ENCODE measurements at regions not wholly inside any gene's neighbourhood (a gene's known extent, or its start where the extent isn't known, plus 50 kb on each side); places are given as distances from the start of the nearest gene placed in this dataset.

DNA sequence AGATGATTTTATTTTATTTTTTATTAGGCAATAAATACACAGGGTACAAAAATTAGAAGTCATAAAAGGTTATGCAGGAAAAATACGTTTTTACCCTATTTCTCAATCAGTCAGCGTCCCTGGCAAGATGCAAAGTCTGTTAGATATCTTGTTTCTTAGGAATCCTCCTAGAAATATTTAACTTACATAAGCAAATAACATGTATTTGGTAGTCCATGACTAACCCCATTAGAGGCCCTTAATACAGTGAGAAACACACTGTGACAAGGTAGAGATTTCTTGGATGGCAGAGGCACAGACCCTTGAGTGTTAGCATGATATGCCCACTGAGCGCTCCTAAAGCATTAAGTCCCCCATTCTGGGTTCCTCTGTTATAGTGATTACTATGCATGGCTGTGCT lies 121.2 kb upstream of the ADAMTSL1 start:
- TF ChIP-seq, protein P1, sequence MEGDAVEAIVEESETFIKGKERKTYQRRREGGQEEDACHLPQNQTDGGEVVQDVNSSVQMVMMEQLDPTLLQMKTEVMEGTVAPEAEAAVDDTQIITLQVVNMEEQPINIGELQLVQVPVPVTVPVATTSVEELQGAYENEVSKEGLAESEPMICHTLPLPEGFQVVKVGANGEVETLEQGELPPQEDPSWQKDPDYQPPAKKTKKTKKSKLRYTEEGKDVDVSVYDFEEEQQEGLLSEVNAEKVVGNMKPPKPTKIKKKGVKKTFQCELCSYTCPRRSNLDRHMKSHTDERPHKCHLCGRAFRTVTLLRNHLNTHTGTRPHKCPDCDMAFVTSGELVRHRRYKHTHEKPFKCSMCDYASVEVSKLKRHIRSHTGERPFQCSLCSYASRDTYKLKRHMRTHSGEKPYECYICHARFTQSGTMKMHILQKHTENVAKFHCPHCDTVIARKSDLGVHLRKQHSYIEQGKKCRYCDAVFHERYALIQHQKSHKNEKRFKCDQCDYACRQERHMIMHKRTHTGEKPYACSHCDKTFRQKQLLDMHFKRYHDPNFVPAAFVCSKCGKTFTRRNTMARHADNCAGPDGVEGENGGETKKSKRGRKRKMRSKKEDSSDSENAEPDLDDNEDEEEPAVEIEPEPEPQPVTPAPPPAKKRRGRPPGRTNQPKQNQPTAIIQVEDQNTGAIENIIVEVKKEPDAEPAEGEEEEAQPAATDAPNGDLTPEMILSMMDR (IDR thresholded peaks at IDR 0.05; ENCODE audit: insufficient read depth, low read length, poor library complexity, severe bottlenecking) = no peak
- no peak for TF ChIP-seq EZH2phosphoT487 (conservative IDR thresholded peaks at IDR 0.05; ENCODE audit: low read length)

Measured in SU-DHL-6 (cell line).